Thyroid gland (tissue), 4 donors: ENCODE measurements at regions not wholly inside any gene's neighbourhood (a gene's known extent, or its start where the extent isn't known, plus 50 kb on each side); places are given as distances from the start of the nearest gene placed in this dataset.

Experiments used
- POLR2A ChIP-seq, 2 donors: fragments of 450-650 bp; IDR thresholded peaks; one replicate each; pipeline ENCODE4 v1.6.1; 2017; ENCODE audit warnings: antibody characterized with exemption in 2 of 2, mild to moderate bottlenecking in 2 of 2, moderate library complexity in 1 of 2
- TF ChIP-seq, protein P1 (sequence below), 6 experiments: fragments of 200-600 bp in 3 of 6; fragments of 450-650 bp in 3 of 6; sonication (generic) in 3 of 6; IDR thresholded peaks; one replicate each; pipeline ENCODE4 v1.5.1; 2016 to 2019; ENCODE audit warnings: antibody characterized with exemption in 6 of 6, mild to moderate bottlenecking in 2 of 6, inconsistent platforms in 1 of 6, moderate library complexity in 1 of 6

DNA sequence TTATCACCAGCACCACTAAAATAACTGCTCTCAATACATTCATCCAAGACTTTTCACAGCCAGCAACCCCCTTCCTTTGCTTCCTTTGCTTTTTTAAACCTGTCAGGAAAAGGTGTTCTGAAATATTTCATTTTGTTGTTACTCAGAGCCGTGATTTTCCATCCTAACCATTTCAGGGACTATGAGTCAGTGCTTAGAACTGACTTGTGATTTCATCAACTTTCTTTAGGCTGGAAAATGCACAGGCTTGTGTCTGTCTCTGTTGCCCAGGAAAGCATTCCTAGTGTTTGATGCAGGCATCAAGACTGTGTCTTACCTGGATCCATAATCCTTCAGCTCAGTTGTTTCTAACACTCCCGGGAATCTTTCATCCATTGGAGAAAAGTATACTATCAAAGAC lies 805.6 kb downstream of the BRINP1 start:
- TF ChIP-seq, protein P1, sequence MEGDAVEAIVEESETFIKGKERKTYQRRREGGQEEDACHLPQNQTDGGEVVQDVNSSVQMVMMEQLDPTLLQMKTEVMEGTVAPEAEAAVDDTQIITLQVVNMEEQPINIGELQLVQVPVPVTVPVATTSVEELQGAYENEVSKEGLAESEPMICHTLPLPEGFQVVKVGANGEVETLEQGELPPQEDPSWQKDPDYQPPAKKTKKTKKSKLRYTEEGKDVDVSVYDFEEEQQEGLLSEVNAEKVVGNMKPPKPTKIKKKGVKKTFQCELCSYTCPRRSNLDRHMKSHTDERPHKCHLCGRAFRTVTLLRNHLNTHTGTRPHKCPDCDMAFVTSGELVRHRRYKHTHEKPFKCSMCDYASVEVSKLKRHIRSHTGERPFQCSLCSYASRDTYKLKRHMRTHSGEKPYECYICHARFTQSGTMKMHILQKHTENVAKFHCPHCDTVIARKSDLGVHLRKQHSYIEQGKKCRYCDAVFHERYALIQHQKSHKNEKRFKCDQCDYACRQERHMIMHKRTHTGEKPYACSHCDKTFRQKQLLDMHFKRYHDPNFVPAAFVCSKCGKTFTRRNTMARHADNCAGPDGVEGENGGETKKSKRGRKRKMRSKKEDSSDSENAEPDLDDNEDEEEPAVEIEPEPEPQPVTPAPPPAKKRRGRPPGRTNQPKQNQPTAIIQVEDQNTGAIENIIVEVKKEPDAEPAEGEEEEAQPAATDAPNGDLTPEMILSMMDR (IDR thresholded peaks at IDR 0.05), result no peak
- TF ChIP-seq POLR2A (IDR thresholded peaks at IDR 0.05), result no peak
